HUDEP-2 (cell line): ENCODE measurements at regions not wholly inside any gene's neighbourhood (a gene's known extent, or its start where the extent isn't known, plus 50 kb on each side); places are given as distances from the start of the nearest gene placed in this dataset.
"Not testable (repeated sequence)": the region's sequence is repeated elsewhere in the genome, so short reads cannot be mapped to it uniquely, and the experiment has no call there.

ENCODE experiments used
- DNase-seq, 76 experiments: peaks; one replicate each; lab custom pipeline; 2025; ENCODE audit not compliant: unreplicated experiment in 76 of 76; lab: John Stamatoyannopoulos, UW

DNA sequence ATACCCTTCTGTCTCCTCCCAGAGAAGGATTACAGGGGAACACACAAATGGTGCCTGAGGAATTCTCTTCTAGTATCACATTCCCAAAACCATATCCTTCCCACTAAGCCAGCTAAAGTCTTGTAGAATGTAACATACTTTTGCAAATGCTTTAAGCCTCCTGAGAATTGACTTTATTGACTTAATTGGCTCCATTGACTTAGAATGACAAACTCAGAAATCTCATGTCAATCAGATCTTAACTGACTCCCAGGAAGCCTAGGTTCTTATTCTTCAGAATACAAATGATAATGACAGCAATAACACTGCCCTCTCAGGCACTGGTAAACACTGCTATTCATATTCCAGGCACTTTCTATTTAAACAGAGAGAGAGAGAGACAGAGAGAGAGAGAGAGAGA lies 356.9 kb upstream of the PRKCQ start:
- DNase-seq = no peak

DNA sequence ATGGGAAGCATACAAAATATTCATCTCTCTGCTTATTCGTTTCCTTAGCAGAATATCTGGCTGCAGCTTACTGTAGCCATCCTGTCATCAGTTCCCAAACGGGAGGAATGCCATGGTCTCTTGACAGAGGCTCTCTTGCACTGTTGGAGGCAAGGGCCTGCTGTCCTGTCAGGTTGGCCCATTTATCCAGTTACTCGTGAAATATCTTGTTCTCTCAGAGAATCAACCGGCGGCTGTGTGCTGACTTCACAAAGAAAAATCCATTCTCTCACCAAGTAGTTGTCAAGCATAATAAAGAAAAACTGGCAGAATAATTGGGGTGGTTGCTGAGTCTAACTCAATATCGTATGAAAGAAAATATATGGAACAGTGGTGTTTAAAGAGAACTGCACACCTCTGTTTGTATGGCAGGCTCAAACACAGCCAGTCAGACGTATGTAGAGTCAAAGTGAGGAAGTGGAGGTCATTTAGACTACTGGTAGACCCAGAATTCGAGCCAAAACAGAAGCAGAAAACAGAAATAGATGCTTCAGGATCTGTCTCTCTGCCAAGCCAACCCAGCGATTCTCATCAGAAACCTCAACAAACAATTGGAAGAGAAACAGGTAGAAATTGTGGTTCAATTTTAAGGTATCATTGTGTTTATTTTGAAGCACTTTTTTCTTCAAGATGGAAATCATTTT lies 349.2 kb upstream of the PRKCQ start:
- DNase-seq = no peak

DNA sequence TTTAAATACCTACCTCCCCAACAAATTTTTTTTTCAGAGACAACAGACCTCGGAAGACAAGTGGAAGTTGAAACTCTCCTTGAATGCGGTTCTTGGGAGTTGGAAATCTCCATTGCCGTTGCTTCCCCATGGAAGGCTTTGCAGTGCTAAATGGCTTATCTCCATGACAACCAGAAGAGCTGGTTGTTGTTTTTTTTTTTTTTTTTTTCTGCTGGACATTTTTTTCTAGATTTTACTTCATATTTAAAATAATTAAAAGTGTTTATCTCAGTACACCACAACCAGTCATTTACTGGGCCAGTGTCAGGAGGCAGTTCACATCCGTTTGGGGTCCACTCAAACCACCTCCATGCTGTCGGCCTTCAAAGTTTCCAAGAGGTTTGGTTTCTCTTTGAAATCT lies 348.5 kb upstream of the PRKCQ start:
- no peak for DNase-seq

DNA sequence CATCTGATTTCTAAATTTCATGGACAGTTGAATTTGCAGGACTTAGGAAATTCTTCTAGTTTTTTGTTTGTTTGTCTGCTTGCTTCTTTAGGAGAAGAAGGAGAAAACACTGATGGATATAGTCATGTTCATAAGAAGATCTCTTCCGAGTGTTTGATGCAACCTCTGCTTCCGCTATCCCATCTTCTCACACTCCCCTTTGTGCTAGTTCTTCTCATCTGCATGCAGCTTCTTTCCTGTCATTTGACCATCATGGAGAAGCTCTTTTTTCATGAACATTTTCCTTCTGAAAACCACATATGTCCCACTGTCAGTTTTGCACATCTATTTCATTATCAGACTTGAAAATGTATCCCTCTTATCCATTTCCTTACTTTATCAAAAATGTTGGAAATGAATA lies 346.9 kb upstream of the PRKCQ start:
- DNase-seq = no peak

DNA sequence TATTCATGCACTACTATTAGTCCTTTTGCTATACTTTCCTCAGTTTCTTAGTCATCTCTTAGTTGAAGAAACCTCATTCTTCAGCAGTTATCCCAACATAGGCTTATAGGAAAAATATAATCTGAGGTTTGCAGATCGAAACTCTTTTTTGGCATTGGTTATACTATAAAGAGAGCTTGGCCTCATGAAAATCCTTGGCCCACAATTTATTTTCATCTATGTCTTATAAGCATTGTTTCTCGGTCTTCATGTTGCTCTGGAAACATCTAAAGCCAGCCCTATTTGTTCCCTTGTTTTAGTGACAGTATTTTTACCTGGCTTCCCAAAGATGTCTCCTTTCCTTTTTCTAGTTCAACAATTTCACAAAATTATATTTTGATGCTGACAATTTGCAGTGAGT lies 345.1 kb upstream of the PRKCQ start:
- no peak for DNase-seq

DNA sequence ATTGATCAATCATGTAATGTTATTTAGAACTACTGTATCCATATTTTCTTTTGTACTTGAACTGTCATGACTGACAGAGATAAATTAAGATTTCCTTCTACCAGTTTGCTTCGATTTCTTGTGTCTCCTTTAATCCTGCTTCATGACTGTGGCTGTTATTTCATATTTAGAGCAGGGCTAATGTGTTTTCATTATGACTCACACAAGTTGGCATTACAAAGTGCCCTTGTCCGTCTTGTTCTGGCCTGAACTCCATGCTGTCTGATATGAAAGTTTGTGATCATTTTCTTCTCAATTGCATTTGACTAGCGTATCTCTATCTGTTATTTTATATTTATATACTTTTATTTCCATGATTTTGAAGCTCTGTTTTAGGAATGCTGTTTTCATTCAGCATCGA lies 344.1 kb upstream of the PRKCQ start:
- no peak for DNase-seq

DNA sequence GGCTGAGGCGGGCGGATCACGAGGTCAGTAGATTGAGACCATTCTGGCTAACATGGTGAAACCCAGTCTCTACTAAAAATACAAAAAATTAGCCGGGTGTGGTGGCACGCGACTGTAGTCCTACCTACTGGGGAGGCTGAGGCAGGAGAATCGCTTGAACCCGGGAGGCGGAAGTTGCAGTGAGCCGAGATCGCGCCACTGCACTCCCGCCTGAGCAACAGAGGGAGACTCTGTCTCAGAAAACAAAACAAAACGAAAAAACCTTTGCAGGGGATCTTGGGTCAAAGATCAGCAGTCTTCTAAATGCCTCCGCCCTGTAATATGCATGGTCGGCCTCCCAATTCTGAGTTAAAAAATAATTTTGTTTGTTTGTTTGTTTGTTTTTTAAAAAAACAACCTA lies 340.9 kb upstream of the PRKCQ start:
- not testable (repeated sequence) for DNase-seq

DNA sequence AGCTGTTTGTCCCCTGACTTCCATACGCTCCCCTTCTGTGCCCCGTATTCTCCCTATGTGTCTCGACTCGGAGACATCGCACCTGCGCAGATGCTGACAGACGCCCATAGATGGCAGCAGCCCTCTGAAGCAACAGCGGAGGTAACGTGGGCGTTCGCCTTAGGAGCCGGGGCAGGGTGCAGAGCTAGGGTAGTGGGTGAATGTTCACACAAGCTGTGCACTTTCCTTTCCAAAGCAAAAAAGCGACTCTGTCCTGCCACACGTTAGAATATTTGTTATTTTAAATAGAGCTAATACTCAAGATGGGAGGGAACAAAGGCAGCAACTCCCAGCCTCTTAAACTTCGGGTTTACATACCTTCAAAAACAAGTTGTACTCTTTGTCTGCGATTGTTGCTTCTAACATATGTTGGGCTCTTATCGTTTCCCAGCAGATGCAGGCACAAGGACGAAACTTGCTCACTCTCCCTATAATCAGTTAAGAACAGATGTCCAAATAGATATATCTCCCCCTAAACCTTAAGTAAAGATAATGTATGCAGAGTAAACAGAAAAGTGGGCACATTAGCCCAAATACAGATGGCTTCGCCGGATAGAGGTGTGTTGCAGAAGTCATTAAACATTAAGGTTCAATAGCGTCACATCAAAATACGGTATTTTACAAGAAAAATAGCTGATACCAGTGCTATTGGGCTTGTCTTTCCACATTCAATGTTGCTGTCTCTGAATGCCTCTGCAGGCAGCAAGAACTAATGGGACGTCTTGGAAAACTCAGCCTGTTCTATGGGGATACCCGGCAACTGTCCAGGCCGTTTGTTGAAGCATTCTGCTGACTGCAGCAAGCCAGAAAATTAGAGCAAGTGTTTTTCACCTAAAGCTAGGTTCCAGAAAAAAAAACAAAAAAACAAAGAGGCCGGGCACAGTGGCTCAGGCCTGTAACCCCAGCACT lies 340.3 kb upstream of the PRKCQ start:
- peak in 75 of 76 experiments; percentile 30 to 95 (median 77) for DNase-seq

DNA sequence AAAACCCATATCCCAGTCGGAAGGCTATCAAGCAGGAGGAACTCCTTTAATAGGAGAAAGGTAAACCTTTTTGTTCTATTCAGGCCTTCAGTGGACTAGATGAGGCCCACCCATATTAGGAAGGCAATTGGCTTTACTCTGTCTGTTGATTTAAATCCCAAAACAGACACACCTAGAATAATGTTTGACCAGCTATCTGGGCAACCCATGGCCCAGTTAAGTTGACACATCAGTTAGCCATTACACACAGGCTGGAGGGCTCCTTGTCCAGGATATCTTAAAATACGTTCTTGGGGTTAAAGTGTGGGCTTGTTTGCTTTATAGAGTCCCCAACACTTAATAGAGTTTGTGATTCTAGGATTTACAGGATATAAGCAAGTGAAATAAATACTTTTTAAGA lies 339.0 kb upstream of the PRKCQ start:
- DNase-seq = no peak

DNA sequence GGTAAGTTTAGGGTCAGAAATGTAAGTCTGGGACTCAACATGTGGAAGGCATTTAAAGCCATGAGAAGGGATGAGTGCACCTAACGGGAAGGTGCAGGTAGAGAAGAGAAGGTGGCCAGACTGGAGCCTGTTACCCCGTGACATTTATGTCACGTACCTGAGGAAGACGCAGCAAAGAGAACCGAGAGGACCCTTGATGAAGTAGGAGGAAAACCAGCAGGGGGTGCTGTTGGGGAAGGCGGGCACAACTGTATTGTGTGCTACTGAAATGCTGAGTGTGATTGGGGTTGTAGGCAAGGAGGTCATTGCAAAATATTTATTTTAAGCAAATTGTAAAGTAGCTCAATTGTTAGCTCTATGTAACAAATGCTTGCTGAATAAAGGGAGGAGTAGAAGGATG lies 338.2 kb upstream of the PRKCQ start:
- peak in 33 of 76 experiments; percentile 1 to 44 (median 14) for DNase-seq

DNA sequence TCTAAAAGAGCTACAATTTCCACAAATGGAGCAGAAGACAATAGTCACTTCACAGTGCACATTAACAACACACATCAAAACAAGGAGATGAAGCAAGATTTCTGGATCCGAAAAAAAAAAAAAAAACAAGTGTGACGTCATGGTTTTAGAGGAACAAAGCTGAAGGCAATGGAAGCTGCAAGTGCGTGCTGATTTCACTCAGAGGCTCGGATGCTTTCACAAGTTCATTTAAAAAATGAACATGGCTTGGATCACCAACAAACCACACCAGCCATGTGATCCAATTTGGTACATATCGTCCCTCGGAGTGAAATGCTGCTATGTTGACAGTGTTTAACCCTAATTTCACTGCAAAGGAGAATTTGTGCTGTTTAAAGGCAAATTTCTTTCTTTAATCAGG lies 337.0 kb upstream of the PRKCQ start:
- no peak for DNase-seq

DNA sequence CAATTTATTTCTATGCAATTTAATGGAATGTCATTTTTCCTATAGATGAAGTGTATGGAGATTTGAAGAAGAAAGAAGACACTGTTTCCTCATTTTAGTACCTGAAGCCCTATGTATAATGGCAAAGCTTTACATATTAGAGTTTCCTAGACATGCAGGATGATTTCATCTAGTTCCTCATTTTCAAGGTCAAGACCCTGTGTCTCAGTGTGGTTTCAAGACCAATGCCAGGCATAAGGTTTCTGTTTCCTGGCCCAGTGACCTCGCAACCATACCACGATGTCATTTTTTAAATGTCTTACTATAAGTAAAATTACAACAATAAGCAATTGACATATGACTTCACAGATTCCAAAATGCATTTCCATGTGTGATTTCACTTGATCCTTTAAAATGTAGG lies 336.5 kb upstream of the PRKCQ start:
- no peak for DNase-seq

DNA sequence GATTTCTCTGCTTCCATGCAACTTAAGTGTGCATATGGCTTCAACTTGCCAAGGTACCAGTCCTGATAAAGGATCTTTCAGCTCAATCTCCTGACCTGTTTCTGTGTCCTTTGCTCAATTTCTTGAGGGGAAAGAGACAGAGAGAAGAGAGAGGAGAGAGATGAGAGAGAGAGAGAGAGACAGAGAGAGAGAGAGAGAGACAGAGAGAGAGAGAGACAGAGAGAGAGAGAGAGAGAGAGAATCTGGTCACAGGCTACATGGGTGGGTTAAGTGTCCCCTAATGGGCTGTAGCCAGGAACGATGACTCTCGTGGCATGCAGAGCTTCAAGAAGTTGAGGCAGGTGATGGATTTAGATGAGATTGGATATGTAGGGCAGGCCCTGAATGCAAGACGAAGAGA lies 335.2 kb upstream of the PRKCQ start:
- DNase-seq = no peak

DNA sequence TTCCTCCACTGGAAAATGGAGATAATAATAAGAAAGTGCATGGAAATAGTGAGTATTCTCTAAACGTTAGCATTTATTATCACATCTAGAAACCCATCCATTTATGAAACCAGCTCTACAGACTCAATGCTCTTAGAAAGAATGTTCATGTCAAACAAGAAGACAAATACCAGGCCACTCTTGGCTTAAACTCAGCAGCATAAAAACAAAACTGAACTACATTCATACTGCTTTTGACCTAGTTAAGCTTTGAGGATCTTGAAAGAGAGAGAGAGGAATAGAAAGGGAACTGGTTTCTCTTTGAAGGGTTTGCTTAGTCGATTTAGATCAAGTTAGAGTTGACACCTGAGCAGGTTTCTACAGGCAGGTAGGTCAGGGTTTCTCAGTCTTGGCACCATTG lies 332.9 kb upstream of the PRKCQ start:
- no peak for DNase-seq

DNA sequence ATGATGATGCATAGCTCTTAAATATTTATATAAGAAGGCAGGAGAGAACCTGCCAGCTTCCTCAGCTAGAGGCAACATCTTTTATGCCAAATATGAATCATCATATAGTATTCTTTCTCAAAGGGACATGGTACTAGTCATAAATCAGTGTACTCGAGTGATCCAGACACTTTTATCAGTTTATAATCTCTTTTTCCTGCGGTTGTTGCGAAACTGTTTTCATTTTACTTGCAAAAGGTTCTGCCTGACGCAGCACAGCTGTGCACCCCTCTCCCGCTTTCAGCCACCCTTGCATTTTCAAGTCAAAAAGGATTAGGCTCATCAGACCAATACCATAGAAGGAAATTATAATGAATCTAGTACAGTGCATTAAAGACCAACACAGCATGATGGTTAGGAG lies 332.3 kb upstream of the PRKCQ start:
- no peak for DNase-seq

DNA sequence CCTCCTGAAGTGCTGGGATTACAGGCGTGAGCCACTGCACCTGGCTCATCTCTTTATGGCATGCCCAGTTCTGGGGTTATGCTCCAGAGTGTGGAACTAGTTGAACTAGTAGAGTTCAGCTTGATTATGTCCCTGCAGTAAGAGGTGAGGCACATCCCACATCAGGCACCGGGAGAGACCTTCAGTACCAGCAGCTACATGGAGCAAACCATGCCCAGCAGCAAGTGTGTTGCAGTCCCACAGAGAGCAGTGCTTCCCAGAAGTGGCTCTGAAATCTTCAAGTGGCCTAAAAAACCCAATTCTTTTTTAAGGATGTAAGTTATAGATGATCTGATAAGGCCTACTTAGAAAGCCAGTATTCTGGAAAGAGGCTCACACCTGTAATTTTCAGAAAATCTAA lies 331.9 kb upstream of the PRKCQ start:
- DNase-seq = no peak

DNA sequence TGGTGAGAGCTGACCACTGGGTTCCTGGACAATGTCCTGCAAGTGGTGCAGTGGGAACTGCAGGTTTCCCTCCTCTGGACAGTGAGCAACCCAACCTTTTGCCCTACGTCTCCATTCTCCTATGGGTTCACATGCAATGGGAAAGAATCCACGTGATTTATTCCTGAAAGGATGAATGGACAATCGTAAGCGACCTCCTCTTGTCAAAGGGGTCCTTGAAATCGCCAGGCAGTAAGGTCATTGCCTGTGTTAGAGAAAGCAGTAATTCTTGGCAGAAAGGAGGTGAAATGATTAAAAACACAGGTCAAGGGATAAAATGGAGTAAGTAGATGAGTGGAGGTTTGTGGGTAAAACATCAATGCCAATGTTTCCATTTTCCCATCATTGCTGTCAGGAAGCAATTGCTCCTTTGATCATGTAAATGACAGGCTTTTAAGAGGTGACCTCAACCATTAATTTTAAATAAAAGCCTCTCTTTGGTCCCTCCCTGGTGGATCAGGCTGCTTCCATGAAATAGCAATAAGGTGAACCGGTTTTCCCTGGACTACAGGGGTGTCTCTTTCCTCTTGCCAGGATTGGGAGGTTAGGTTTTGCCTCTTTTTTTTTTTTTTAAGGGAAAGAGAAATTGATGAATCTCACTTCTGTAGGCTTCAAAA lies 330.0 kb upstream of the PRKCQ start:
- DNase-seq = no peak

DNA sequence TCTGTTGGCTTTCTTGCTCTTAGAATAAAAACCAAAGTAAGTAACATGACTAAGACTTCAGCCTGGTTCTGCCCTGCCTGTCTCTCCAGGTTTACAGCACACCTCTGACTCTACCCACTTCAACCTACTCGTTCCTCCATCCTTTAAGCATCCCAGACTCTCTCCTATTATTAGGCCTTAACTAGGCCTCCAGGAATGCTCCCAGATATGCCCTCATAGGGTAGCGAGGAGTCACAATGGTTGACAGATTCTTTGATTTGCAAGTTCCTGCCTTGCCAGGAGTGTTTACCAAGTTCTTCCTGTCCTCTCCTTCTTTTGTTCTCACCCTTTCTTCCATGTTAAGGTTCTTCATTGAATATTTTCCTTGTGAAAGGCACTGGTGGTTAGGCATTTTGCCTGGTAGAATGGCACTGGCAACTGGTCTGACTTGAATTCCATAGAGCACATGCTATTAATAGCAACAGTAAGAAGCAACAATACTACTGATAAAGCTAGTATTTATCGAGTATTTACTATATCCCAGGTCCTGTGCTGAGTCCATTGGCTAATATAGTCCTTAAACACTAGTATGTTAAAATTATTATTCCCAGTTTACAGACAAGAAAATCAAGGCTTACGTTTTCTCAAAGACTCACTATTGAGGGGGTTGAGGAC lies 327.9 kb upstream of the PRKCQ start:
- DNase-seq = no peak

DNA sequence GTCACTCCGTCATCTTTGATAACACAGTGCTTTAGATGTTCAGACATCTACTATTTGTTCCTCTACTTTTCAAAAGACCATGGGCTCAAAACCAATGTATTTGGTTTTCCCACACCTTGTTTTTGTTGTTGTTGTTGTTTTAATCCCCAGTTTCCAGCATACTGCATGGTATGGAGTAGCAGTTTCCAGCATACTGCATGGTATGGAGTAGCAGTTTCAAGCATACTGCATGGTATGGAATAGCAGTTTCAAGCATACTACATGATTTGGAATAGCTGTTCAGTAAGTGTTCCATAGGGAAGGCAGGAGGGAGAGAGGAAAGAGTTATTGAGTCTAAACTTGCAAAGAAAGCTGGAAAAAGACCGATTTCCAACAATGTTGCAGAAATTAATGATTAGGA lies 314.3 kb upstream of the PRKCQ start:
- no peak for DNase-seq

DNA sequence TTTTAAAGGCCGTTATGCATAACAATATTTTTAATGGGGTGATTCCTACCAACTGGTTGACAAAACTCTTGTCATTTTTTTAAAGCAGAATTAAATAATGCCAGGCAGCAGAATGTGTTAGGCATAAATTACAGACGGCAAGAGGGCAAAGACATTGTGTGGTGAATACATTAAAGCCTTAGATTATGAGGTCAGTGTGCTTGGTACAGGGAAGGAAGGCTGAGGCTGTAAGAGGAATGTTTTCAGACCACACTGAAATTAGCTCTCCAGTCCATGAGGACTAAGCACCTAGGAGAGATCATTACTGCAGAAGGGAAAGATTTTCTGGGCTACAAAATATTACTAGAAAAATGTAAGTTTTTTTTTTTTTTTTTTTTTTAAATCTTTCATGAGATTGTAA lies 312.8 kb upstream of the PRKCQ start:
- no peak for DNase-seq

DNA sequence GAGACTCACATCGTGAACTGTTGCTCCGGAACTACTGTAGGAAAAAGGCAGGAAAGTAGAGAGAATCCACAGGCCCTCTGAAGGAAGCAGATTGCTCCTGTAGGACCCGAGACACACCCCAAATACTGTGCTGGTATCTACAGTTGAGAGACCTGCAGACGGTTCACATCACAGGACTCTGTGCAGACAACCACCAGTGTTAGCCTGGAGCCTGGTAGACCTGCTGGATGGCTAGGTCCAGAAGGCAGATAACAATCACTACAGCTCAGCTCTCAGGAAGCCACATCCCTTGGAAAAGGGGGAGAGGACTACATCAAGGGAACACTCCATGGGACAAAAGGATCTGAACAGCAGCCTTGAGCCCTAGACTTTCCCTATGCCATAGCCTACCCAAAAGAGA lies 311.8 kb upstream of the PRKCQ start:
- DNase-seq = no peak
